D721Med (cell line): ENCODE measurements at regions not wholly inside any gene's neighbourhood (a gene's known extent, or its start where the extent isn't known, plus 50 kb on each side); places are given as distances from the start of the nearest gene placed in this dataset.

Source experiments
- DNase-seq: peaks from one replicate; pipeline ENCODE4 v3.0.0; 2011; ENCODE audit warnings: low spot score; ENCODE audit not compliant: insufficient read length
- FAIRE-seq: peaks from 2 replicates; lab custom pipeline; 2011; peaks lifted over from hg19 to GRCh38; lab: Jason Lieb, UNC
- TF ChIP-seq, protein P1 (sequence below): IDR thresholded peaks from 2 replicates; pipeline ENCODE4 v1.5.1; 2012; ENCODE audit warnings: mild to moderate bottlenecking, control low read depth; ENCODE audit not compliant: insufficient read depth; ENCODE audit errors: missing control alignments

DNA sequence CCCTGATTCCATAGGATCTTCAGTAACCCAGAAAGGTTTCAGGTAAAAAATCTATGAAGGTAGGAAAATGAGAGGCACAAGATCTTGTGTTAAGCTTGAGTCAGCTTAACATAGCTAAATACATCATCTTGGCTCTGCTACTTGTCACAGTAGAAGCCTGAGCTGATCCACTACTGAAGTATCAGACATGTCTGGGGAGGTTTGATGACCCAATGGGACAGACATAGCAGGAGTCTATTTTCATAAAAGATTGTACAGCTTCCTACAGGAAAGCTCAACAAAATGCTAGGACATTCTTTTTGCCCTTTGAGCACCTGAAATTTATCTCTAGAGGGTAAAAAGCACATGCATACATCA is 84.3 kb upstream of the FSHR start:
- FAIRE-seq (no peak), DNase-seq (no peak)
- TF ChIP-seq, protein P1, sequence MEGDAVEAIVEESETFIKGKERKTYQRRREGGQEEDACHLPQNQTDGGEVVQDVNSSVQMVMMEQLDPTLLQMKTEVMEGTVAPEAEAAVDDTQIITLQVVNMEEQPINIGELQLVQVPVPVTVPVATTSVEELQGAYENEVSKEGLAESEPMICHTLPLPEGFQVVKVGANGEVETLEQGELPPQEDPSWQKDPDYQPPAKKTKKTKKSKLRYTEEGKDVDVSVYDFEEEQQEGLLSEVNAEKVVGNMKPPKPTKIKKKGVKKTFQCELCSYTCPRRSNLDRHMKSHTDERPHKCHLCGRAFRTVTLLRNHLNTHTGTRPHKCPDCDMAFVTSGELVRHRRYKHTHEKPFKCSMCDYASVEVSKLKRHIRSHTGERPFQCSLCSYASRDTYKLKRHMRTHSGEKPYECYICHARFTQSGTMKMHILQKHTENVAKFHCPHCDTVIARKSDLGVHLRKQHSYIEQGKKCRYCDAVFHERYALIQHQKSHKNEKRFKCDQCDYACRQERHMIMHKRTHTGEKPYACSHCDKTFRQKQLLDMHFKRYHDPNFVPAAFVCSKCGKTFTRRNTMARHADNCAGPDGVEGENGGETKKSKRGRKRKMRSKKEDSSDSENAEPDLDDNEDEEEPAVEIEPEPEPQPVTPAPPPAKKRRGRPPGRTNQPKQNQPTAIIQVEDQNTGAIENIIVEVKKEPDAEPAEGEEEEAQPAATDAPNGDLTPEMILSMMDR, result no peak

DNA sequence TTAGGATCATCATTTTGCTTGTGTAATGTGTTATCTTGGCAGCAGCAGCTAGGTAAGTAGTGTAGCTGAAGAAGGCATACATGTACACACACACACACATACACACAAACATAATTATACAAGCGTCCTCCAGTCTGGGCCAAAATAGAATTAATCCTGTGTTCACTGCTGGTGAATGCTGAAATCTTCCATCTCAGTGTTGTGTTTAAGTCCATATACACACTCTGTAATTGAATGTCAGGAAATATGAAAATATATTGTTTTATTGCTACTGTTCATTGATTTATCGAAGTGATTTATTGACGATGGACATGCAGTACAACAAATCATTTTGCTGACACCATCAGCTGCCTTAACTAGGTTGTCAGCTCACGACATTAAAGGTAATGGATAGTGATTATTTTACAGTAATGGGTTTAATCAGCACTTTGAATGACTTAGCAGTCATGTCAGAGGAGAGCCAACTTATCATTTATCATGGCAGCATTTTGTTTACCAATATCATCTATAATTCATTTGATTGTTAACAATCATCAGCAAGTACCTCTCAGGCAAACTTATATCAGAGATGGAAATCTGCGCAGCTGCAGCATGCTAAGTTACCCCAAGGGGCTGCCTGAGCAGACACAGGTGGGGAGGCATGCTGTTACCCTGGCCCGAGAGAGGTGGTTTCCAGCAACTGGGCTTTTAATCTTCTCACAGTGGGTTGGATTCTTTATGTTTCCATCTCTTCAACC is 83.7 kb upstream of the FSHR start:
- TF ChIP-seq, protein P1, result no peak
- FAIRE-seq, result no peak
- no peak for DNase-seq

- TF ChIP-seq, protein P1, result no peak
- FAIRE-seq (no peak), DNase-seq (no peak)
These were observed 82.0 kb upstream of the FSHR start for GRCh38 chr2:49236316-49236715.

DNA sequence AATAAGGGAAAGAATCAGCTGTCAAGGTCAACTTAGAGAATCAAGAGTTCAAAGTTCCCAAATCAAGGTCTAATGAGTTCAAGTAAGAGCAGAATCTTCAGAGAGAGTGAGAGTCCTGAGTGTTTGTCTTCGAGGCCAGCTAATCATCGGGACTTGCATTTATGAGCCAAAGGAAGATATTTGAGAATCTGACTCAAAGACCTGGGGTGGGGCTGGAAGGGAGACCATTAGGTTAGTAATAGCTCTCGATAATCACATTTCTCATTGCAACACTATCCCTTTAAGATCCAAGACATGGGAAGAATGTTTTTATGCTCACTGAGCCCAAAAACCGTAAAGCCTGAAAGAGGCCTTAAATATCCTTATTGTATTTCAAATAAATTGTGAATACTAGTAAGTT is 72.0 kb upstream of the FSHR start:
- no peak for DNase-seq
- no peak for FAIRE-seq

GRCh38 chr2:49225126-49225525 is 70.8 kb upstream of the FSHR start:
- DNase-seq, result no peak
- TF ChIP-seq, protein P1, result no peak
- FAIRE-seq, result no peak

More for the DNA sequence above, 72.0 kb upstream of the FSHR start:
- TF ChIP-seq, protein P1, result no peak

- FAIRE-seq, result no peak
These were observed 70.2 kb upstream of the FSHR start for GRCh38 chr2:49224426-49225010.

More at GRCh38 chr2:49224426-49225010, 70.2 kb upstream of the FSHR start:
- TF ChIP-seq, protein P1, result no peak
- no peak for DNase-seq
